ENCODE measurements at regions not wholly inside any gene's neighbourhood (a gene's known extent, or its start where the extent isn't known, plus 50 kb on each side); places are given as distances from the start of the nearest gene placed in this dataset.

DNA sequence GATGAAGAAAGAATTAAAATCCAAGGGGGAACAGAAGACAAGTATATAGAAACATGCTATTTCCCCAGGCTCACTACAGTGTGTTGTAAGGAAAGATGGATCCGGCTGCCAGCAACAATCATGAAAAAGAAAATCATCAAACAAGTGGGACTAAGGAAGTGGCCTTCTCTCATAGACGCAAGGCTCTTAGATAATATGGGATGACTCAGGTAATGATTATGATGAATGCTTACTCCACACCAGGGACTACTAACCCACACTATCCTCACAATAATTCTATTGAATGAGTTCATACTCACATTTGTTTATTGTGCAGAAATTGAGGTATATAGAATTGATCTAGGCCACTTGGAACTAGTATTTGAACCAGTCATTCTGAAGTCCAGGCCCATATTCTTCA, 111.2 kb upstream of the BET1 start:
- ChIA-PET CTCF (no interaction called here), POLR2A (ENCODE audit: unreplicated experiment) (no interaction called here)
- Histone ChIP-seq H2AFZ (no peak overlapping the region), H3K9me3 (ENCODE audit: insufficient read depth, low read depth) (no peaks in the 10 kb centered on the region), H3K79me2 (ENCODE audit: low read depth) (no peaks in the 10 kb centered on the region), H3K4me2 (no peak overlapping the region), H3K27ac (no peak overlapping the region), H3K4me3 (no peak overlapping the region), H3K27me3 (ENCODE audit: insufficient read depth, low read depth) (no peaks in the 10 kb centered on the region), H3F3A (ENCODE audit: insufficient read depth, low read depth) (no peaks in the 10 kb centered on the region), H4K20me1 (ENCODE audit: insufficient read depth) (no peaks in the 10 kb centered on the region), H3K9me2 (ENCODE audit: insufficient read depth) (no peaks in the 10 kb centered on the region), H3K4me1 (replicated peaks; ENCODE audit: insufficient read depth) (no peaks in the 10 kb centered on the region), H3K36me3 (ENCODE audit: low read depth) (no peaks in the 10 kb centered on the region)
- no peak for DNase-seq
- BruUV-seq (replicated peaks), result no TSS peak
- intact Hi-C loops (cut with micrococcal nuclease; ENCODE audit: unreplicated experiment), result no loop called here
- no peak for TF ChIP-seq EZH2 (IDR thresholded peaks at IDR 0.05; ENCODE audit: low read depth)
- TF ChIP-seq, protein P1, sequence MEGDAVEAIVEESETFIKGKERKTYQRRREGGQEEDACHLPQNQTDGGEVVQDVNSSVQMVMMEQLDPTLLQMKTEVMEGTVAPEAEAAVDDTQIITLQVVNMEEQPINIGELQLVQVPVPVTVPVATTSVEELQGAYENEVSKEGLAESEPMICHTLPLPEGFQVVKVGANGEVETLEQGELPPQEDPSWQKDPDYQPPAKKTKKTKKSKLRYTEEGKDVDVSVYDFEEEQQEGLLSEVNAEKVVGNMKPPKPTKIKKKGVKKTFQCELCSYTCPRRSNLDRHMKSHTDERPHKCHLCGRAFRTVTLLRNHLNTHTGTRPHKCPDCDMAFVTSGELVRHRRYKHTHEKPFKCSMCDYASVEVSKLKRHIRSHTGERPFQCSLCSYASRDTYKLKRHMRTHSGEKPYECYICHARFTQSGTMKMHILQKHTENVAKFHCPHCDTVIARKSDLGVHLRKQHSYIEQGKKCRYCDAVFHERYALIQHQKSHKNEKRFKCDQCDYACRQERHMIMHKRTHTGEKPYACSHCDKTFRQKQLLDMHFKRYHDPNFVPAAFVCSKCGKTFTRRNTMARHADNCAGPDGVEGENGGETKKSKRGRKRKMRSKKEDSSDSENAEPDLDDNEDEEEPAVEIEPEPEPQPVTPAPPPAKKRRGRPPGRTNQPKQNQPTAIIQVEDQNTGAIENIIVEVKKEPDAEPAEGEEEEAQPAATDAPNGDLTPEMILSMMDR (conservative IDR thresholded peaks at IDR 0.05), result no peak

DNA sequence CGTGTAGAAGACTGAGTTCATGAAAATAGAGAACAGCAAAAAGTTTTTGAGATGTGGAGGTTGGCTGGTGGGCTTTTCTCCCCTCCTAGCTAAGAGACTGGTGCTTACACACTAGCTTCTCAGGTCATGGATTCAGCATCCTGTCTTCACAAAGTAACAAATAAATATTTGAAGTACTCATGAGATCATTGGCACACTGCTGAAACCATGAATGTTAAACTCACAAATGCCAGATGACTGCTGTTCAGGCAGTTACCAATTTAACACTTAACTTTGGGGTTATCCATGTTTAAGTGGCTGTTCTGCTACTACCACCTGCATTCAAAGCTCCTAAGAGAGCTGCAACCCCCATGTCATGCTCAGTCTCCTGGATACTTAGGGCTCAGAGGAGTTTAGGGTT, 119.0 kb upstream of the BET1 start:
- no peak overlapping the region for H2AFZ ChIP-seq
- H4K20me1 ChIP-seq (ENCODE audit: insufficient read depth), result no peaks in the 10 kb centered on the region
- CTCF ChIA-PET, result no interaction called here
- POLR2A ChIA-PET (ENCODE audit: unreplicated experiment), result no interaction called here
- no peaks in the 10 kb centered on the region for H3K9me2 ChIP-seq (ENCODE audit: insufficient read depth)
- H3K4me2 ChIP-seq, result no peak overlapping the region
- no TSS peak for BruUV-seq (replicated peaks)
- TF ChIP-seq, protein P1 (conservative IDR thresholded peaks at IDR 0.05), result no peak
- no peak for TF ChIP-seq EZH2 (IDR thresholded peaks at IDR 0.05; ENCODE audit: low read depth)
- H3K4me1 ChIP-seq (replicated peaks; ENCODE audit: insufficient read depth), result no peaks in the 10 kb centered on the region
- H3K79me2 ChIP-seq (ENCODE audit: low read depth), result no peaks in the 10 kb centered on the region
- H3F3A ChIP-seq (ENCODE audit: insufficient read depth, low read depth), result no peaks in the 10 kb centered on the region
- H3K27ac ChIP-seq, result no peak overlapping the region
- DNase-seq, result no peak
- intact Hi-C loops (cut with micrococcal nuclease; ENCODE audit: unreplicated experiment), result no loop called here
- no peaks in the 10 kb centered on the region for H3K36me3 ChIP-seq (ENCODE audit: low read depth)
- 0 out of 2 replicates have a peak, but pooled peaks cover under 1% of the 10 kb centered on the region for H3K9me3 ChIP-seq (ENCODE audit: insufficient read depth, low read depth)
- H3K27me3 ChIP-seq (ENCODE audit: insufficient read depth, low read depth), result no peaks in the 10 kb centered on the region
- H3K4me3 ChIP-seq, result no peak overlapping the region

DNA sequence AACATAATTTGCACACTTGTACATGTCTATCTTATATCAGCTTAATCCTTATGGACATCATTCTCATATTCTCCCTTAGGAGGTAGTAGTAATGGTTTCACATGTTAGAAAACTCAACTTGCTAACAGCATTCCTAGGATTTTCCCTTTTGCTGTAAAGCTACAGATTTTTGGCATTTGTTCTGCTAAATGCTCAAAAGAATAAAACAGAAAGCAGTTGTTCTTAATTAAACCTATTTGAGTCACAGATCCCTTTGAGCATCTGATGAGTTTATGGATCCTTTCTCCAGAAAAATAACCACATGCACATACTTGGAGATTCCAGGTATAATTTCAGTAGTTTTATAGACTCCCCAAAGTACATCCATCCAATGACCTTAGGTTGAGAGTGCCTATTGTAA, 122.9 kb upstream of the BET1 start:
- CTCF ChIA-PET, result no interaction called here
- H3K79me2 ChIP-seq (ENCODE audit: low read depth), result no peaks in the 10 kb centered on the region
- no peaks in the 10 kb centered on the region for H3F3A ChIP-seq (ENCODE audit: insufficient read depth, low read depth)
- no peak overlapping the region for H3K4me2 ChIP-seq
- H3K9me3 ChIP-seq (ENCODE audit: insufficient read depth, low read depth), result 0 out of 2 replicates have a peak, but pooled peaks cover 5% of the 10 kb centered on the region
- BruUV-seq (replicated peaks), result no TSS peak
- no peaks in the 10 kb centered on the region for H3K36me3 ChIP-seq (ENCODE audit: low read depth)
- intact Hi-C loops (cut with micrococcal nuclease; ENCODE audit: unreplicated experiment), result no loop called here
- H4K20me1 ChIP-seq (ENCODE audit: insufficient read depth), result no peaks in the 10 kb centered on the region
- H3K27me3 ChIP-seq (ENCODE audit: insufficient read depth, low read depth), result no peaks in the 10 kb centered on the region
- POLR2A ChIA-PET (ENCODE audit: unreplicated experiment), result no interaction called here
- TF ChIP-seq EZH2 (IDR thresholded peaks at IDR 0.05; ENCODE audit: low read depth), result no peak
- TF ChIP-seq, protein P1 (conservative IDR thresholded peaks at IDR 0.05), result no peak
- no peak for DNase-seq
- H2AFZ ChIP-seq, result no peak overlapping the region
- no peak overlapping the region for H3K27ac ChIP-seq
- peaks cover 11% of the 10 kb centered on the region for H3K4me1 ChIP-seq (replicated peaks; ENCODE audit: insufficient read depth)
- H3K4me3 ChIP-seq, result no peak overlapping the region
- no peaks in the 10 kb centered on the region for H3K9me2 ChIP-seq (ENCODE audit: insufficient read depth)
